Peyer's patch (tissue), 4 donors: ENCODE measurements at regions not wholly inside any gene's neighbourhood (a gene's known extent, or its start where the extent isn't known, plus 50 kb on each side); places are given as distances from the start of the nearest gene placed in this dataset.
"Not testable (repeated sequence)": the region's sequence is repeated elsewhere in the genome, so short reads cannot be mapped to it uniquely, and the experiment has no call there.

Experiments used
- DNase-seq, 3 donors: peaks; one replicate each; pipeline ENCODE4 v3.0.0-alpha.2; 2017 to 2019
- H3K27ac ChIP-seq, 4 donors: fragments of 200-600 bp; sonication (generic); one replicate each; pipeline ENCODE4 v1.5.1; 2016 to 2019
- H3K27me3 ChIP-seq, 2 donors: fragments of 200-600 bp; sonication (generic); one replicate each; pipeline ENCODE4 v1.5.1; 2019
- H3K36me3 ChIP-seq, 3 donors: fragments of 200-600 bp; sonication (generic); one replicate each; pipeline ENCODE4 v1.5.1; 2016 to 2019
- H3K4me1 ChIP-seq, 4 donors: fragments of 200-600 bp; sonication (generic); one replicate each; pipeline ENCODE4 v1.5.1; 2016 to 2019
- H3K4me3 ChIP-seq, 4 donors: fragments of 200-600 bp; sonication (generic); 1 replicate in 3 of 4; 2 replicates in 1 of 4; pipeline ENCODE4 v1.5.1; 2016 to 2019; ENCODE audit warnings: mild to moderate bottlenecking in 1 of 4
- H3K9me3 ChIP-seq, 4 donors: fragments of 200-600 bp; sonication (generic); one replicate each; pipeline ENCODE4 v1.5.1; 2016 to 2019; ENCODE audit warnings: mild to moderate bottlenecking in 1 of 4
- CTCF ChIP-seq, 6 experiments: fragments of 450-650 bp in 4 of 6; fragments of 200-600 bp in 2 of 6; sonication (generic) in 1 of 6; IDR thresholded peaks; one replicate each; pipeline ENCODE4 v1.5.1; 2017 to 2019; ENCODE audit warnings: antibody characterized with exemption in 6 of 6, mild to moderate bottlenecking in 3 of 6, moderate library complexity in 1 of 6
- POLR2A ChIP-seq, 2 donors: fragments of 450-650 bp; IDR thresholded peaks; one replicate each; pipeline ENCODE4 v1.5.1; 2017; ENCODE audit warnings: antibody characterized with exemption in 2 of 2, mild to moderate bottlenecking in 2 of 2, moderate library complexity in 2 of 2

- no peaks in the 10 kb centered on the region for H3K36me3 ChIP-seq
- no peaks in the 10 kb centered on the region for H3K4me1 ChIP-seq
- no peak overlapping the region for H3K27ac ChIP-seq
- no peaks in the 10 kb centered on the region for H3K27me3 ChIP-seq
- no peak overlapping the region for H3K4me3 ChIP-seq
- TF ChIP-seq POLR2A (IDR thresholded peaks at IDR 0.05) (no peak), CTCF (IDR thresholded peaks at IDR 0.05) (no peak)
- no peaks in the 10 kb centered on the region for H3K9me3 ChIP-seq
- DNase-seq, result no peak
Observed at GRCh38 chr6:67768972-67769371, 866.1 kb upstream of the ADGRB3 start.

- H3K9me3 ChIP-seq, H3K4me1 ChIP-seq, H3K27me3 ChIP-seq, DNase-seq, H3K36me3 ChIP-seq, H3K27ac ChIP-seq, H3K4me3 ChIP-seq: not testable (repeated sequence)
Observed at GRCh38 chr6:67767046-67767822, 867.8 kb upstream of the ADGRB3 start.

GRCh38 chr6:67766057-67766456, 869.0 kb upstream of the ADGRB3 start:
- Histone ChIP-seq H3K27me3 (no peaks in the 10 kb centered on the region), H3K4me3 (no peak overlapping the region), H3K9me3 (no peaks in the 10 kb centered on the region), H3K27ac (no peak overlapping the region), H3K36me3 (no peaks in the 10 kb centered on the region), H3K4me1 (no peaks in the 10 kb centered on the region)
- no peak for DNase-seq
- TF ChIP-seq POLR2A (IDR thresholded peaks at IDR 0.05), result no peak
- no peak for TF ChIP-seq CTCF (IDR thresholded peaks at IDR 0.05)

GRCh38 chr6:67759001-67759400, 876.1 kb upstream of the ADGRB3 start:
- Histone ChIP-seq H3K36me3 (no peaks in the 10 kb centered on the region), H3K27ac (no peak overlapping the region), H3K4me1 (no peaks in the 10 kb centered on the region), H3K9me3 (no peaks in the 10 kb centered on the region), H3K4me3 (no peak overlapping the region), H3K27me3 (no peaks in the 10 kb centered on the region)
- TF ChIP-seq POLR2A (IDR thresholded peaks at IDR 0.05) (no peak), CTCF (IDR thresholded peaks at IDR 0.05) (no peak)
- DNase-seq, result no peak

- no peak for DNase-seq
- Histone ChIP-seq H3K27me3 (no peaks in the 10 kb centered on the region), H3K27ac (no peak overlapping the region), H3K9me3 (no peaks in the 10 kb centered on the region), H3K4me3 (no peak overlapping the region), H3K36me3 (no peaks in the 10 kb centered on the region), H3K4me1 (no peaks in the 10 kb centered on the region)
- no peak for TF ChIP-seq POLR2A (IDR thresholded peaks at IDR 0.05)
- TF ChIP-seq CTCF (IDR thresholded peaks at IDR 0.05), result no peak
Observed at GRCh38 chr6:67757465-67758033, 877.5 kb upstream of the ADGRB3 start.

GRCh38 chr6:67748521-67748920, 886.6 kb upstream of the ADGRB3 start:
- H3K27ac ChIP-seq, result no peak overlapping the region
- H3K36me3 ChIP-seq, result no peaks in the 10 kb centered on the region
- H3K4me1 ChIP-seq, result no peaks in the 10 kb centered on the region
- TF ChIP-seq CTCF (IDR thresholded peaks at IDR 0.05) (no peak), POLR2A (IDR thresholded peaks at IDR 0.05) (no peak)
- H3K27me3 ChIP-seq, result no peaks in the 10 kb centered on the region
- DNase-seq, result no peak
- no peaks in the 10 kb centered on the region for H3K9me3 ChIP-seq
- no peak overlapping the region for H3K4me3 ChIP-seq
